Fibroblast of the aortic adventitia (primary cell): ENCODE measurements at regions not wholly inside any gene's neighbourhood (a gene's known extent, or its start where the extent isn't known, plus 50 kb on each side); places are given as distances from the start of the nearest gene placed in this dataset.
"Not testable (repeated sequence)": the region's sequence is repeated elsewhere in the genome, so short reads cannot be mapped to it uniquely, and the experiment has no call there.

Source experiments
- DNase-seq: peaks from one replicate; pipeline ENCODE4 v3.0.0-alpha.2; 2010; ENCODE audit warnings: low read depth
- H3K4me3 ChIP-seq: 2 replicates; pipeline ENCODE4 v1.5.1; 2011; ENCODE audit warnings: low read depth, mild to moderate bottlenecking, control low read depth, low read length, moderate library complexity
- TF ChIP-seq, protein P1 (sequence below): IDR thresholded peaks from 2 replicates; pipeline ENCODE4 v1.5.1; 2011; ENCODE audit warnings: mild to moderate bottlenecking, low read length, control low read depth, inconsistent platforms; ENCODE audit not compliant: insufficient read depth

DNA sequence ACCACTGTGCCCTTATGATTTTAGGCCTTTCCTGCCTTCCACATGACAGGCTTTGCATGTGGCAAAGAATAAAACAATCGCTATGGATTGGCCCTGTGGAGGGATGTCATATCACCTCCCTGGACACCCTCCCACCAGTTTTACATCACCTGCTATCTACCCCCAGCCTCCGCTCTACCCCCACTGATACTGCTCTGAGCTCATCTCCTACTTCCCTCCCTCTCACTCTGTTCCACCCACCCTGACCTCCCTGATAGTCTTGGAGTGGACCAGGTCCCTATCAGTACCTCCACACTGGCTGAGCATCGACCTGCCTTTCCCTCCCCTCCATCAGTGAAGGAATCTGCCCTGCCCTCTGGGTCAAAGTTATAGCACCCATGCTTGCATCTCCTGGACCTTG lies 91.8 kb upstream of the FOXN3 start:
- DNase-seq, result no peak
- H3K4me3 ChIP-seq, result no peak overlapping the region
- TF ChIP-seq, protein P1, sequence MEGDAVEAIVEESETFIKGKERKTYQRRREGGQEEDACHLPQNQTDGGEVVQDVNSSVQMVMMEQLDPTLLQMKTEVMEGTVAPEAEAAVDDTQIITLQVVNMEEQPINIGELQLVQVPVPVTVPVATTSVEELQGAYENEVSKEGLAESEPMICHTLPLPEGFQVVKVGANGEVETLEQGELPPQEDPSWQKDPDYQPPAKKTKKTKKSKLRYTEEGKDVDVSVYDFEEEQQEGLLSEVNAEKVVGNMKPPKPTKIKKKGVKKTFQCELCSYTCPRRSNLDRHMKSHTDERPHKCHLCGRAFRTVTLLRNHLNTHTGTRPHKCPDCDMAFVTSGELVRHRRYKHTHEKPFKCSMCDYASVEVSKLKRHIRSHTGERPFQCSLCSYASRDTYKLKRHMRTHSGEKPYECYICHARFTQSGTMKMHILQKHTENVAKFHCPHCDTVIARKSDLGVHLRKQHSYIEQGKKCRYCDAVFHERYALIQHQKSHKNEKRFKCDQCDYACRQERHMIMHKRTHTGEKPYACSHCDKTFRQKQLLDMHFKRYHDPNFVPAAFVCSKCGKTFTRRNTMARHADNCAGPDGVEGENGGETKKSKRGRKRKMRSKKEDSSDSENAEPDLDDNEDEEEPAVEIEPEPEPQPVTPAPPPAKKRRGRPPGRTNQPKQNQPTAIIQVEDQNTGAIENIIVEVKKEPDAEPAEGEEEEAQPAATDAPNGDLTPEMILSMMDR, result no peak

DNA sequence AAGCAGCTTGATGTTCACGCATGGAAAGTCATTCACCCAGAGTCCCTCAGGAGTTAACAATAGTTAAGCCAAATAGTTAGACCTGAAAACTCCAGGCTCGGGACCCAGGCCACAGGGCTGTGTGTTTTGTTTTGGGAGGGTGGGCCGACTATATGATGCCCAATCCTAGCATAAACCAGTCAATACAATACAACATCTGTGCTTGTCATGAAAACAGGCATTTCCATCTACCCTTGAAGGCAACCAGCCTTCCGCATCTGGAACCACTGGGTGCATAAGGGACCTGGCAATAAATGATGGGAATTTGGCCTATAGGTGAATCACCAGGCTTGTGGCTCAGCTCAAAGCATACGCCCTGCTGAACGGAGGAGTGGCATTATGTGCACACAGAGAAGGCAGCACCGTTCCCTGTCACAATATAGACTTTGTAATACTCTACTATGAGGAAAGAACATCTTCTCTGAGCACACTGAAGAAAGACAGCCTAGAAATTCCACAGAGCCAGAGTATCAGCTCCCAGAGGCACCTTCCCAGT lies 91.0 kb upstream of the FOXN3 start:
- peak; percentile 54 for DNase-seq
- H3K4me3 ChIP-seq, result no peak overlapping the region
- TF ChIP-seq, protein P1, result no peak

DNA sequence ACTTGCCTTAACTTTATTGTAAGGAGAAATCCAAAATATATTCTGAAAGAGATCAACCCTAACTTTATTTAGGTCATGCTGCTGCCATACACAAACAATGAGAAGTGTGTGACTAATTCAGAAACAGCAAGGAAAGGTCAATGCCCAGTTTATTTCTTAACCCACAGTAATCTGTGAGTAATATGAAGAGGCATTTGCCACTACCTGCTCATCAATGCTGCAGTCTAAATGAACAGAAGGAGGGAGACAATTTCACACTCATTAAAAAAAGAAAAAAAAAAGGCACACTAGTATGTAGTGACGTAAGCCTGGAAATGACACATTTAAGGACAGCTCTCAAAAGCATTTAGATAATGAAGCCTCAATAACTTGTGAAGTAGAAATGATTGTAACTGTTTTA lies 90.5 kb upstream of the FOXN3 start:
- DNase-seq, result peak; percentile 67
- TF ChIP-seq, protein P1, result no peak
- no peak overlapping the region for H3K4me3 ChIP-seq

DNA sequence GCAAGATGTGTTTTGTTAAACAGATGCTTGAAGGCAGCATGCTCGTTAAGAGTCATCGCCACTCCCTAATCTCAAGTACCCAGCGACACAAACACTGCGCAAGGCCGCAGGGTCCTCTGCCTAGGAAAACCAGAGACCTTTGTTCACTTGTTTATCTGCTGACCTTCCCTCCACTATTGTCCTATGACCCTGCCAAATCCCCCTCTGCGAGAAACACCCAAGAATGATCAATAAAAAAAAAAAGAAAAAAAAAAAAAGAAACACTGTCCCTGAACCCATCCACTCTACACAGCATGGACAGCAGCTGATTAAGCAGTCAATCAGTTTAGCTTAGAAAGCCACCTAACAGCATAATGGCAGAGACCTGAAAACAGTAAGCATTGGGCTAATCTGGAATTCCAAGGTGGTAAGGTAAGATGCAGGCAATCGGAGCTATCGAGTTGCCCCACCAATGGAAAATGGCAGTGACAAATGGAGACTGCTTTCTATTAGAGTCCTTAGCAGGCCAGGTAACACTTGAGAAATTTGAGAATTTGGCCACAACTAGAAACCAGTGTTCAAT lies 89.9 kb upstream of the FOXN3 start:
- H3K4me3 ChIP-seq, result not testable (repeated sequence)

DNA sequence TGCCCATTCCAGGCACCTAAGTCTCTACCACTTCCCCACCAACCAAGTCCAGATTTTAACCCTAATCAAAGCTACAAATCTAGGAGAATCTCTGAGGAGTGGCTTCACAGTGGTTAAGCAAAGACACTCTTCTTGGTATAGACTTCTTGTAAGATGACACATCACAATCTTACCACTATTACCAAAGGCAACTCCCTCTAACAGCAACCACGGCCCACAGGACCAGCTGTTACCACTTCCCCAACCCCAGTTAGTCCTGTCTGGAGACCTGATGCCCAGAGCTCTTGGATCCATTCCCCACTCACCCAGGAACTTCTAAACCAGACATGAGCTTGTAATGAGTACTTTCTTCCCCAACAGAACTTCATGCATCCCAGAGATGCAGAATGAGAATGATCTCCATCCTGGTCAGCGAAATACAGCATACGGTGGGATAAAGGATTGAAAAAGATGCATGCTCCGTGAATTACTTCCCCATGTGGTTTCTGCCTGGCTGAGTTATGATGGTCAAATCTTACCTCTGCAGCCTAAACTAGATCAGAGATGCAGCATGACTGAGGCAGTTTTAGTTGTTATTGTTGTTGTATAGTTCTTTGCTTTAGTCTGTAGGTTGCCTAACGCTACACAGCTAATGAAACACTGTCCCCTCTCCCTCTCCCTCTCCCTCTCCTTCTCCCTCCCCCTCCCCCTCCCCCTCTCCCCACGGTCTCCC lies 87.7 kb upstream of the FOXN3 start:
- no peak overlapping the region for H3K4me3 ChIP-seq
- TF ChIP-seq, protein P1, result no peak
- DNase-seq, result peak; percentile 55

More for the DNA sequence above, 89.9 kb upstream of the FOXN3 start:
- DNase-seq, result not testable (repeated sequence)

DNA sequence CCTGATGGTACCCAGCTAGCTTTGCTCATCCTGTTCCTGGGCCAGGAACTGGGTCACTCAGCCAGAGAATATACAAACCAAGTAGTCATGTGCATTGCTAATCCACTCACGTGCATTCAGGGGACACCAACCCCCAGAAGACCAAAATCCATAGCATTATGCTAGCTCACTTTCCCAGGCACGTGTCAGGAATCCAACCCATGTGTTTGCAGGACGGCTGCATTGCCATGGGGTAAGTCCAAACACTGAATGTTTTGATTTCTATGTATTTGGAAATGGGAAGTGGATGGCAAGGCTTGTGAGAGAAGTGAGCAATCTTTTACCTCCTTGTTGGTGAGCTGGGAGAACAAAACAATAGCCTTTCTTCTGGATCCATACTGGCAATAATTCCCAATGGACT lies 87.1 kb upstream of the FOXN3 start:
- TF ChIP-seq, protein P1, result no peak
- no peak overlapping the region for H3K4me3 ChIP-seq
- DNase-seq, result no peak

DNA sequence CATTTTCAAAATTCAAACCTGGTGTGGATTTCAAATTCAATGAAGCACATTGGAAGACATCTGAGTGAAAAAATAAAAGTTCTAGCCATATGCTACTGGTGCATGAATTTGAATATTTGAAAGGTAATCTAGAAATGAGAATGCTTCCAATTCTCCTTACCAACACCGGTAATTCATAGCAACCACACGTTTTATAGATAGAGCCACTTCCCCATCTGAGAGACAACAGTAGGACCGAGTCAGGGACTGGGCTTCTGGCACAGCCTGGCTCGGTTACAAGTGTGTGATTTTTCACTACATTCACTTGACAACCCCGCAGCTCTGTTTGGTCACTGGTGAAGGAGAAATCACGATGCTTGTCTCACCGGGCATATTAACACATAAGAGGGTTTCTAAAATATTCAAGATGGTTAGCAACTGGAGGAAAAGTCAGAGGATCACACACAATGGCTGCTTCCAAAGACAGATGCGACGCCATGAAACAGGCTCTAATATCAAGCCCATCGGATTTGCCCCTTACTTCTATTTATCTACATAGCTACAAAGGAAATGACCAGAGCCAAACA lies 86.5 kb upstream of the FOXN3 start:
- no peak for DNase-seq
- TF ChIP-seq, protein P1, result no peak
- no peak overlapping the region for H3K4me3 ChIP-seq
